Cardiac muscle cell (in vitro differentiated cells and primary cell): ENCODE measurements at regions not wholly inside any gene's neighbourhood (a gene's known extent, or its start where the extent isn't known, plus 50 kb on each side); places are given as distances from the start of the nearest gene placed in this dataset.
"Not testable (repeated sequence)": the region's sequence is repeated elsewhere in the genome, so short reads cannot be mapped to it uniquely, and the experiment has no call there.

Experiments
- DNase-seq, 2 donors: peaks; one replicate each; pipeline versions ENCODE4 v3.0.0 to v3.0.0-alpha.2; 2010 to 2017; ENCODE audit warnings: low read depth in 1 of 2, low spot score in 1 of 2
- H3K27ac ChIP-seq: fragments of 200-600 bp; sonication (generic); 2 replicates; pipeline ENCODE4 v1.5.1; 2016
- H3K27me3 ChIP-seq: fragments of 200-600 bp; sonication (generic); 2 replicates; pipeline ENCODE4 v1.6.0; 2016; ENCODE audit warnings: control low read depth
- H3K36me3 ChIP-seq: fragments of 200-600 bp; sonication (generic); 2 replicates; pipeline ENCODE4 v1.5.1; 2016; ENCODE audit warnings: control low read depth
- H3K4me1 ChIP-seq: fragments of 200-600 bp; sonication (generic); 2 replicates; pipeline ENCODE4 v1.8.1; 2017; ENCODE audit warnings: low read depth, mild to moderate bottlenecking, mixed run types
- H3K4me3 ChIP-seq: fragments of 200-600 bp; sonication (generic); 2 replicates; pipeline ENCODE4 v1.5.1; 2016; ENCODE audit warnings: mild to moderate bottlenecking
- H3K9me3 ChIP-seq: fragments of 200-600 bp; sonication (generic); 2 replicates; pipeline ENCODE4 v1.5.1; 2017; ENCODE audit warnings: low read depth, mild to moderate bottlenecking, control low read depth
- CTCF ChIP-seq: IDR thresholded peaks from 2 replicates; pipeline ENCODE4 v1.5.1; 2012; ENCODE audit warnings: low read depth, mild to moderate bottlenecking, low read length

DNA sequence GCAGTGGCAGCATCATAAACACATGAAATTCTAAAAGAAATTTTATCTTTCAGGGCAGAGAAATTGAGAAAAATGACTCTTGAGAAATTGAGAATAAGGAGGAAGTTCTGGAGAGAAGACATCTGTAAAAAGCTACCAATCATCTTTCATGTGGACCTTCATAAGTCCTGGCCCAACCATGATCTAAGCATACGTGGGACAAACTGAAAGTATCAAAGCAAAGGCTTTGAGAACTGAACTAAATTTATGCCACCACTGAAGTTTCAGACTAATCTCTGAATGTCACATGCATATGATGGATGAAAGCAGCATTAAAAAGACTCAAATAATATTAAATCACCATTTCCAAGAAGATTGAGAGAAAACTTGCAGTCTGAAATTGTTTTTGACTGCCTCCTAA, 1502.8 kb upstream of the LRRTM3 start:
- H3K36me3 ChIP-seq = no peaks in the 10 kb centered on the region
- no peak for TF ChIP-seq CTCF
- H3K9me3 ChIP-seq = no peaks in the 10 kb centered on the region
- no peaks in the 10 kb centered on the region for H3K27me3 ChIP-seq
- H3K4me1 ChIP-seq = no peaks in the 10 kb centered on the region
- no peak overlapping the region for H3K27ac ChIP-seq
- DNase-seq = no peak
- H3K4me3 ChIP-seq = no peak overlapping the region

DNA sequence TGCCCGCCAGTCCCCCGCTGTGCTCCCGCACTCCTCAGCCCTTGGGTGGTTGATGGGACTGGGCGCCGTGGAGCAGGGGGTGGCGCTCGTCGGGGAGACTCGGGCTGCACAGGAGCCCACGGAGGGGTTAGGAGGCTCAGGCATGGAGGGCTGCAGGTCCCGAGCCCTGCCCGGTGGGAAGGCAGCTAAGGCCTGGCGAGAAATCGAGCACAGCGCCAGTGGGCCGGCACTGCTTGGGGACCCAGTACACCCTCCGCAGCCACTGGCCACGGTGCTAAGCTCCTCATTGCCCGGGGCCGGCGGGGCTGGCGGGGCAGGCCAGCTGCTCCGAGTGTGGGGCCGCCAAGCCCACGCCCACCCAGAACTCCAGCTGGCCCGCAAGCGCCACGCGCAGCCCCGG, 1496.5 kb upstream of the LRRTM3 start:
- H3K36me3 ChIP-seq, H3K27ac ChIP-seq, H3K4me1 ChIP-seq, DNase-seq, H3K9me3 ChIP-seq, H3K4me3 ChIP-seq, H3K27me3 ChIP-seq: not testable (repeated sequence)

GRCh38 chr10:65430979-65431378, 1494.9 kb upstream of the LRRTM3 start:
- H3K9me3 ChIP-seq = no peaks in the 10 kb centered on the region
- H3K4me3 ChIP-seq = no peak overlapping the region
- H3K27ac ChIP-seq = no peak overlapping the region
- H3K36me3 ChIP-seq = no peaks in the 10 kb centered on the region
- no peaks in the 10 kb centered on the region for H3K4me1 ChIP-seq
- no peaks in the 10 kb centered on the region for H3K27me3 ChIP-seq
- no peak for TF ChIP-seq CTCF
- DNase-seq = no peak

GRCh38 chr10:65470986-65471385, 1454.8 kb upstream of the LRRTM3 start:
- Histone ChIP-seq H3K27me3 (no peaks in the 10 kb centered on the region), H3K4me3 (no peak overlapping the region), H3K36me3 (no peaks in the 10 kb centered on the region), H3K27ac (no peak overlapping the region), H3K4me1 (no peaks in the 10 kb centered on the region), H3K9me3 (no peaks in the 10 kb centered on the region)
- no peak for TF ChIP-seq CTCF
- no peak for DNase-seq

DNA sequence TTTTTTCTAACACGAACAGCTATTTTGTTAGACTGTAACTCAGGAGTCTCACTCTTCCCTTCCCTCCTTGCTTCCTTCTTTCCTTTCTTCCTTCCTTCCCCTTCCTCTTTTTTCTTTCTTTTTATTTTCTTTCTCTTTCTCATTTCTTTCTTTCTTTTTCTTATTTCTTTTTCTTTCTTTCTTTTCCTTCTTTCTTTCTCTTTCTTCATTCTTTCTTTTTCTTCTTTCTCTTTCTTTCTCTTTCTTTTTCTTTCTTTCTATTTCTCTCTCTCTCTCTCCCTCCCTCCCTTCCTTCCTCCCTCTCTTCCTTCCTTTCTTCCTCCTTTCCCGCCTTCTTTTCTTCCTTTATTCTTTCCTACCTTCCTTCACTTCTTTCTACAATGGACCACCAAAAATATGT, 1443.0 kb upstream of the LRRTM3 start:
- H3K27me3 ChIP-seq = no peaks in the 10 kb centered on the region
- no peaks in the 10 kb centered on the region for H3K4me1 ChIP-seq
- no peak for TF ChIP-seq CTCF
- H3K9me3 ChIP-seq = no peaks in the 10 kb centered on the region
- H3K4me3 ChIP-seq = no peak overlapping the region
- H3K36me3 ChIP-seq = no peaks in the 10 kb centered on the region
- H3K27ac ChIP-seq = no peak overlapping the region
- no peak for DNase-seq

GRCh38 chr10:65491799-65492198, 1434.0 kb upstream of the LRRTM3 start:
- H3K4me3 ChIP-seq = no peak overlapping the region
- no peak for TF ChIP-seq CTCF
- no peak overlapping the region for H3K27ac ChIP-seq
- H3K4me1 ChIP-seq = no peaks in the 10 kb centered on the region
- no peaks in the 10 kb centered on the region for H3K27me3 ChIP-seq
- H3K36me3 ChIP-seq = no peaks in the 10 kb centered on the region
- no peaks in the 10 kb centered on the region for H3K9me3 ChIP-seq
- no peak for DNase-seq
